GM18951 (cell line): ENCODE measurements at regions not wholly inside any gene's neighbourhood (a gene's known extent, or its start where the extent isn't known, plus 50 kb on each side); places are given as distances from the start of the nearest gene placed in this dataset.
"Not testable (repeated sequence)": the region's sequence is repeated elsewhere in the genome, so short reads cannot be mapped to it uniquely, and the experiment has no call there.

Source experiments
- POLR2A ChIP-seq: IDR thresholded peaks from 4 replicates; pipeline ENCODE4 v1.6.1; 2011; ENCODE audit warnings: mild to moderate bottlenecking; ENCODE audit not compliant: insufficient read length, insufficient read depth; ENCODE audit errors: extremely low read depth
- in situ Hi-C: fragments of 300-500 bp; cut with MboI; formaldehyde crosslinking; loops from one replicate; pipeline ENCODE4 v1.12.0; 2022; ENCODE audit warnings: low sequenced_read_pairs, mixed read lengths, inconsistent platforms; ENCODE audit not compliant: unreplicated experiment

GRCh38 chr3:104069114-104069513 is 1297.6 kb upstream of the ALCAM start:
- in situ Hi-C loops = no loop called here
- TF ChIP-seq POLR2A = no peak

- in situ Hi-C loops = no loop called here
- no peak for TF ChIP-seq POLR2A
Observed at GRCh38 chr3:104070906-104071305, 1295.8 kb upstream of the ALCAM start.

- in situ Hi-C loops = no loop called here
- TF ChIP-seq POLR2A = no peak
Observed at GRCh38 chr3:104080088-104080626, 1286.6 kb upstream of the ALCAM start.

- in situ Hi-C loops = no loop called here
- no peak for TF ChIP-seq POLR2A
Observed at GRCh38 chr3:104088738-104089137, 1278.0 kb upstream of the ALCAM start.

GRCh38 chr3:104089987-104090386 is 1276.7 kb upstream of the ALCAM start:
- in situ Hi-C loops = not testable (repeated sequence)

- no peak for TF ChIP-seq POLR2A
- in situ Hi-C loops = no loop called here
Observed at GRCh38 chr3:104101736-104102135, 1265.0 kb upstream of the ALCAM start.

- in situ Hi-C loops = no loop called here
- no peak for TF ChIP-seq POLR2A
Observed at GRCh38 chr3:104102386-104102785, 1264.3 kb upstream of the ALCAM start.

- TF ChIP-seq POLR2A = no peak
- in situ Hi-C loops = no loop called here
Observed at GRCh38 chr3:104106276-104106675, 1260.4 kb upstream of the ALCAM start.

- in situ Hi-C loops = no loop called here
- TF ChIP-seq POLR2A = no peak
Observed at GRCh38 chr3:104108522-104108921, 1258.2 kb upstream of the ALCAM start.

- in situ Hi-C loops = no loop called here
- no peak for TF ChIP-seq POLR2A
Observed at GRCh38 chr3:104126463-104126862, 1240.2 kb upstream of the ALCAM start.

GRCh38 chr3:104126864-104127553 is 1239.7 kb upstream of the ALCAM start:
- in situ Hi-C loops = no loop called here
- TF ChIP-seq POLR2A = no peak

GRCh38 chr3:104127830-104128229 is 1238.9 kb upstream of the ALCAM start:
- TF ChIP-seq POLR2A = no peak
- in situ Hi-C loops = no loop called here

- no peak for TF ChIP-seq POLR2A
- in situ Hi-C loops = no loop called here
Observed at GRCh38 chr3:104132566-104133403, 1233.9 kb upstream of the ALCAM start.

- in situ Hi-C loops = no loop called here
- TF ChIP-seq POLR2A = no peak
Observed at GRCh38 chr3:104133630-104134029, 1233.1 kb upstream of the ALCAM start.
